NCI-H2227 (cell line): ENCODE measurements at regions not wholly inside any gene's neighbourhood (a gene's known extent, or its start where the extent isn't known, plus 50 kb on each side); places are given as distances from the start of the nearest gene placed in this dataset.
"Not testable (repeated sequence)": the region's sequence is repeated elsewhere in the genome, so short reads cannot be mapped to it uniquely, and the experiment has no call there.

ENCODE experiments used
- DNase-seq: peaks from one replicate; lab custom pipeline; 2025; ENCODE audit not compliant: unreplicated experiment; lab: John Stamatoyannopoulos, UW

- DNase-seq = no peak
Observed at GRCh38 chr12:105862163-105862821, 276.5 kb downstream of the NUAK1 start.

DNA sequence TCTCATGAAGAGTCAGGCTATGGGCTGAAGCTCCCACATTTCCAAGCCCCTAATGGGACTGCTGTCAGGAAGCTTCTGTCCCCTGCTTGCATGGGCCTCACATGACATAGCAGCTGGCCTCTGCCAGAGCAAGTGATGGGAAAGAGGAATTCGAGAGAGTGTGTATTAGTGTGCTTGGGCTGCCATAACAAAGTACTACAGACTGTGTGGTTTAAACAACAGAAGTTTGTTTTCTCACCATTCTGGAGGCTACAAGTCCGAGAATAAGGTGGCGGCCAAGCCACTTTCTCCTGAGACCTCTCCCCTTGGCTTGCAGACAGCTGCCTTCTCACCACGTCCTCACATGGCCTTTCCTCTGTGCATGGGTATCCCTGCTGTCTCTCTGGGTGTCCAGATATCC lies 274.4 kb downstream of the NUAK1 start:
- no peak for DNase-seq

GRCh38 chr12:105864901-105865300 lies 273.9 kb downstream of the NUAK1 start:
- no peak for DNase-seq

GRCh38 chr12:105865886-105866285 lies 272.9 kb downstream of the NUAK1 start:
- DNase-seq = no peak

- DNase-seq = no peak
Observed at GRCh38 chr12:105874121-105874520, 264.6 kb downstream of the NUAK1 start.

DNA sequence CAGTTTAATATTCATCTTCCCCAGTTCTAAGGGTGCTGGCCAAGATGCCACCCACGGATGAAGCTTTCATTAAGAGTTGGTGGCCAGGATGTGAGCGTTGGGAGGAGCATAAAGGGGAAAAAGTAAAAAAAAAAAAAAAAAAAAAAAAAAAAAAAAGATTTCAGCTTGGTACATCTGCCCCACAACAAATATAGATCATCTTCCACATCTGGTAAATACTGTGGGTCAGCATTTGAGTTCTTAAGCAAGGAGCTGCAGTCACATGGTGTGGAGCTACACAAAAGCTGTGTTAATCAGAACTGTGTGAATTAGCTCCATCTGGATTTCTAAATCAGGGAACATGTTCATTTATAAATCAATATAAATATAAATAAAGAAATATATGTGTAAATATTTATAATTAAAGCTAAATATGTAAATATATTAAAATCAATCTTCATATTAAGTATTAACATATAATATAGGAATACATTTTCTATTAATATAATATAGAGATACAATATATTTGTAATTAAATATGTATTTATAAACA lies 262.3 kb downstream of the NUAK1 start:
- no peak for DNase-seq

- no peak for DNase-seq
Observed at GRCh38 chr12:105878964-105879363, 259.8 kb downstream of the NUAK1 start.

GRCh38 chr12:105880824-105881388 lies 257.8 kb downstream of the NUAK1 start:
- DNase-seq = no peak

GRCh38 chr12:105882404-105882803 lies 256.4 kb downstream of the NUAK1 start:
- no peak for DNase-seq

DNA sequence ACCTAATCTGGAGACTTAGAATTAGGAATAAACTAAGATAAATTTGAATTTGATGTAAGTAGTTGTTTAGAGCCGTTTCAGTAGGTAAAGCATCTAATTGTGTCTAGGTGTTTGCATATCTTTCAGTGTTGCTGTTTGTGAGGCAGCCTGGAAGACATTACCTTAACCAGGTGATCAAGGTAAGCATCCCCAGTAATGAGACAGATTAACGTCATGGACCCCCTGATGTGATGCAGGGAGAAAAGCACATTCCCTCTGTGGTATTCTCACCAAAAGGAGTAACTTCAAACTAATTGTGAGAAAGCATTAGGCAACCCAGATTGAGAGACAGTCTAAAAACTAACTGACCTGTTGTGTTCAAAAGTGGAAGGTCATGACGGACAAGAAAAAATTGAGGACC lies 251.6 kb downstream of the NUAK1 start:
- DNase-seq = no peak

DNA sequence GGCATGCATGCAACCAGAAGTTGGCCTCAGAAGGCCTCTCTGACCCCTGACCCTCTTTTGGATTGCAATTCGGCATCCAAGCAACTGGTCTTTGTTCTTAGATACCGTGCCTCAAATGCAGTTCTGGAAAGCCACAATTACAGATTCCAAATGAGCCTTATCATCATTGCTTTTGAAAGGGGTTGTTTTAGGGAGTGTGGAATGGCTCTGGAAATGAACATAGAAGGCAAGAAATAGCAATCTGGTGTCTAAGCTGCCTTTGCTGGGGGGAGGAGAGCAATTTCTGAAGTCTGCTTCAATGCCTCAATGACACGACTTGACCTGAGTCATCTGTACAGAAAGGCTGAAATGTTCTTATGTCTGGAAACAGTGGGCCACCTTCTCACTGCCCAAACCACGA lies 250.1 kb downstream of the NUAK1 start:
- peak; percentile 58 for DNase-seq

GRCh38 chr12:105892362-105892910 lies 246.3 kb downstream of the NUAK1 start:
- no peak for DNase-seq

GRCh38 chr12:105895197-105895832 lies 243.4 kb downstream of the NUAK1 start:
- not testable (repeated sequence) for DNase-seq

DNA sequence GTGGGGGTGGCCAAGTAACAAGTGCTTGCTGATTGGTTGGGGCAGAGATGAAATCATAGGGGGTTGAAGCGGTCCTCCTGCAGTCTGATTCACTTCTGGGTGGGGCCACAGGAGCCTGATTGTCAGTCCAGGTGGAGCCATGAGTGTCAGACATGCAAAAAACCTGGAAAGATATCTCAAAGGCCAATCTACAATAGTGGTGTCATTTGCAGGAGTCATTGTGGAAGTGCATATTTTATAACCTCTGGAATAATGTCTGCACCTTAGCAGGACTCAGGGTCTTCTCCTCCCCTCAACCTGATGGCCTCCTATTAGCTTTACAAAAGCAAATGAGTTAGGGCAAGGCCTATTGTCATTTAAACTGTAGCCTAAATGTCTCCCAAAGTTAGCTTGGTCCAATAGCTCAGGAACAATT lies 241.4 kb downstream of the NUAK1 start:
- DNase-seq = no peak

GRCh38 chr12:105898271-105898670 lies 240.5 kb downstream of the NUAK1 start:
- DNase-seq = not testable (repeated sequence)

DNA sequence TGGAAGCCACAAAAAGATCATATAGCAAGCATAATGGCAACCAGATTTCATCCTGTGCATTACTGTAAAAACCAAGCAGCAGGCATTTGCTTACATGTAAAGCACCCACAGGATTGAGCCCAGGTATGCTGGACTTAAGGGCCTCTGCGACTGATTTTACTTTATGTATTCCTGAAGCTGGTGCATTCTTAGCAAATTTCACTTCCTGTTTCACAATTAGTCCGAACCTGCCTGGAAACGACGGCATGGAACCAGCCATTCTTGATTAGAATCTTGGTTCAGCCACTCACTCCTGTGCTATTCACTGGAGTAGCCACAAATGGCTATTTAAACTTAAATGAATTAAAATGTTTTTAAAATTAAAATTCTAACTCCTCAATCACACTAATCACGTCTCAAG lies 239.2 kb downstream of the NUAK1 start:
- DNase-seq = no peak

- DNase-seq = no peak
Observed at GRCh38 chr12:105906561-105906960, 232.2 kb downstream of the NUAK1 start.

GRCh38 chr12:105907982-105908381 lies 230.8 kb downstream of the NUAK1 start:
- DNase-seq = no peak

DNA sequence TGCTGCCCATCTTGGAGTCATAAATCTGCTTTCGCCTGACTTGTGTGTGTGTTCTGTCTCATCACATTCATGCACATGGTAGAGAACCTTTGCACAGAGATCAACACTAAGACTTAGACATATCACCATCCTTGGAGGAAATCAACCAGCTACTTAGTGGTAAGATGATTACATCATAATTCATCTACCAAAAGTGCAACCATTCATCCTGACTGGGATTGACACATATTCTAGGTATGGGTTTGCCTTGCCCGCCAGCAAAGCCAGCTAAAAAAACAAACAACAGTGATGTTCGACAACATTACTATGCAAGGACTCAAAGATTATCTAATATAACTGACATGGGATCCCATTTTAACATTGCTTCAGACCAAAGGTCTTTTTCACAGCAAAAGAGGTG lies 228.7 kb downstream of the NUAK1 start:
- DNase-seq = no peak

DNA sequence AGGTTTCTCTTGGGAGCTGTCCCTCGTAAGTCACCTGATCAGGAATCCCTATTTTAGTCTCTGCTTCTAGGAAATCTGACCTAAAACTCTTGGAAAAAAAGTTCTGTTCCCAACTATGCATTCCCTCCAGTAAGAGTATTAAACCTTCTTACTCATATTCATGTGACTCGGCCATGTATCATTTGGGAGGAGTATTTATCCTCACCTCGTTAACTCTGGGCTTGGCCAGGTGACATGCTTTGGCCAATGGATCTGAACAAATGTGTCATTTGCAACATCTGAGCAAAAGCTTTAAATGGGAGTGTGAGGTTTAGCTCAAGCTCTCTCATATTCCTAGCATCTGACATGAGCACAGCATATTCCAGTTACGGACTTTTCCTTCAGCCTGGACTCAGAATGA lies 226.8 kb downstream of the NUAK1 start:
- DNase-seq = no peak

GRCh38 chr12:105912882-105913678 lies 225.7 kb downstream of the NUAK1 start:
- no peak for DNase-seq
